Choroid plexus epithelial cell (primary cell): ENCODE measurements at regions not wholly inside any gene's neighbourhood (a gene's known extent, or its start where the extent isn't known, plus 50 kb on each side); places are given as distances from the start of the nearest gene placed in this dataset.

Source experiments
- DNase-seq: peaks from one replicate; pipeline ENCODE4 v3.0.0-alpha.2; 2010; ENCODE audit warnings: low read depth
- H3K4me3 ChIP-seq: 2 replicates; pipeline ENCODE4 v1.5.1; 2011; ENCODE audit warnings: low read depth, mild to moderate bottlenecking, control low read depth, low read length, moderate library complexity
- TF ChIP-seq, protein P1 (sequence below): conservative IDR thresholded peaks from 2 replicates; pipeline ENCODE4 v1.5.1; 2011; ENCODE audit warnings: low read depth, mild to moderate bottlenecking, control low read depth, inconsistent platforms, low read length, moderate library complexity

DNA sequence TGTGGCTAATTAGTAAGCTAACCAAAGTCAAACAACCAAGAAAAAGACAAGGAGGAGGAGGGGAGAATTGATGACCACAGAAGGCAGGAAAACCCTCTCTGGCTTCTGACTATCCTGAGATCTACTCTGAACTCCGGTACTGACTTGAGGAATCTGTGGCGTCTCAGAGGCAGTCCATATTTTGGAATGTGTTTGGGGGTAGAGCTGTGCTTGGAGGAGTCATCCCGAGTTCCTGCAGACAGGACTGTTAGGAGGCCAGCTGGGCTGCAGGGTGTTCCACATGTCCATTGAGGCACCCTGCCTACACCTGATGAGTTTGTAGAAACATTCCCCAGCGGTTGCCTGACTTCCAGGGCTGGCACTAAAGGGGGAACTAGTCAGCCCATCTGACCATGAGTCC, 91.6 kb downstream of the PLCE1 start:
- DNase-seq = no peak
- no peak overlapping the region for H3K4me3 ChIP-seq
- TF ChIP-seq, protein P1, sequence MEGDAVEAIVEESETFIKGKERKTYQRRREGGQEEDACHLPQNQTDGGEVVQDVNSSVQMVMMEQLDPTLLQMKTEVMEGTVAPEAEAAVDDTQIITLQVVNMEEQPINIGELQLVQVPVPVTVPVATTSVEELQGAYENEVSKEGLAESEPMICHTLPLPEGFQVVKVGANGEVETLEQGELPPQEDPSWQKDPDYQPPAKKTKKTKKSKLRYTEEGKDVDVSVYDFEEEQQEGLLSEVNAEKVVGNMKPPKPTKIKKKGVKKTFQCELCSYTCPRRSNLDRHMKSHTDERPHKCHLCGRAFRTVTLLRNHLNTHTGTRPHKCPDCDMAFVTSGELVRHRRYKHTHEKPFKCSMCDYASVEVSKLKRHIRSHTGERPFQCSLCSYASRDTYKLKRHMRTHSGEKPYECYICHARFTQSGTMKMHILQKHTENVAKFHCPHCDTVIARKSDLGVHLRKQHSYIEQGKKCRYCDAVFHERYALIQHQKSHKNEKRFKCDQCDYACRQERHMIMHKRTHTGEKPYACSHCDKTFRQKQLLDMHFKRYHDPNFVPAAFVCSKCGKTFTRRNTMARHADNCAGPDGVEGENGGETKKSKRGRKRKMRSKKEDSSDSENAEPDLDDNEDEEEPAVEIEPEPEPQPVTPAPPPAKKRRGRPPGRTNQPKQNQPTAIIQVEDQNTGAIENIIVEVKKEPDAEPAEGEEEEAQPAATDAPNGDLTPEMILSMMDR = no peak

DNA sequence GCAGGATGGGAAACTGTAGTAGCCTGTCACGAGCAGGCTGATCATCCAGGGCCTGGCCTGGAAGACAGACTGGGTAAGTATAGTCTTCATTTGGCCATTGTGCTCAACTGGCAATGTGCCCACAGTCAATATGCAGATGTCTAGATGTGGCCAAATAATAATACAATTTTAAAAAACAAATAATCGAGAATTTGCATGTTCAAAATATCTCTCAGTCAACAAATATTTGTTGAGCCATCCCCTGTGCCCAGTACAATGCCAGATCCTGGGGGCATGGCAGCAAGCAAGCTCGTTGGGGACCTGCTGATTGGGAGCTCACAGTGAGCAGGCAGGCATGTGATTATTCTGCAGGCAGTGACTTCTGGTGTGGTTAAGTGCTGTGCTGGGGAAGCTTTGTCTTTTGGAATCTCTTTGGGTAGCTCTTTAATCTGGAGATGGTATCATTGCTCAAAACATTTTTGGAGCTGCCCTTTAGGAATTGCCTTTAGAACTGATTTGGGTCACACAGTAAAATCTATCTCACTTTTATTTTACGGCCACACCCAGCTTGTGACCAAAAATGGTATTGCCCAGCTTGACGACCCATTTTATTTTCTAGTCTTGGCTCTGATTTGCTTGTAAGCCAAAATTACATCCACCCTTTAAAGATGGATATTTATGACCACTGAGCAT, 92.2 kb downstream of the PLCE1 start:
- H3K4me3 ChIP-seq = no peak overlapping the region
- TF ChIP-seq, protein P1 = no peak
- DNase-seq = no peak

DNA sequence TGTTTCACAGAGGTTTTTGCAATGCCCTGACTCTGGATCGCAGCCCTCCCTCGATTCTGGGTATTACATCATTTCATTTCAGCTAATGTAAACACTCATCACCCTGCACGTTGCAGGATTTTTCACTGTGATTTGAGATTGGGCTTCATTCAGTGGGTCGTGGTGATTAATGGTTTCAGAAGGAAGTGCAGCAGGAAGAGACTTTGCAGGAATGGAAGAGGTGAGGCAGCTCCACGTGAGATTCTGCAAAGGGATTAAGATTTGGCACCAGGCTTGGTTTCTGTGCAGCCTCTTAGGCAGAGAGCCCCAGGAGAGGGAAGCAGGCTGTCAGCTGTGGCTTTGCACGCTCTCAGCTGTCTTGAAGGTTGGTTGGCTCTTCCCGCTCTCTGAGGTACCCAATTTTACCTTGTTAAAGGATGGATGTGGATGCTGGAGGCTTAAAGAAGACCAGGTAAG, 95.2 kb downstream of the PLCE1 start:
- peak; percentile 67 for DNase-seq
- TF ChIP-seq, protein P1 = no peak
- H3K4me3 ChIP-seq = peak overlapping the region; percentile 6

DNA sequence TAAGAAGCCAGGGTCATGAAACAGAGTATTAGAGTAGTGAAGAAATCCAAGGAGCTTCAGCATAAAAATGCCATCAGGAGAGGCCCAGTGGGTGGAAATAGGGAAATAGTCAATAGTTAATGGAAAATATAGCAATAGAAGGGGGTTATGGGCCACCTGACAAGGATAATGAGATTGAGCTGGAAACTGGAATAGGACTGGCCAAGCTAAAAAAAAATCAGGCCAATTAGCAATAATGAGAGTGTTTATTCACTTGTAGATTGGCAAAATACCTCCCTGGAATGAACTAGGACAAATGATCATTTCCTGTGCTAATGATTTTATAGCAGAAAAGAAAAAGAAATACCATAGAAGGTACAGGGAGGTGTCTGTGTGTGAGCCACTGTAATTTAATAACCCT, 97.9 kb downstream of the PLCE1 start:
- H3K4me3 ChIP-seq = no peak overlapping the region
- DNase-seq = no peak
- TF ChIP-seq, protein P1 = no peak

DNA sequence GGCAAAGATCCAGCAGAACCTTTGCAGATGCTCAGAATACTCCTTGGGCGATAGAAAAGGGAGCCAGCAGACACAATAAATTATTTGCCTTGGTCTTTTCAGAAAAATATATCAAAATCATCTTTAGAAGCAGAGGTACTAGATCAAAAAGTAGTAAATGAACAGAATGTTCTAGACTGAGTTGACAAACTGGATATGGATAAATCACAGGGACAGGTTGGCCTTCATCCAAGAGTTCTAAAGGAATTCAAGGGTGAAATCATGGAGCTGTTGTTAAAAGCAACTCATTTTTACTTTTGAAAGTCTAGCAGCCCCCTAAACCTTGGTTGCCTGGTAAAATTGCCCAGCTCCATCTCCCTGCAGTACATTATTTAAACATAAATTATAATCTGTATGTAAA, 99.1 kb downstream of the PLCE1 start:
- TF ChIP-seq, protein P1 = no peak
- peak; percentile 61 for DNase-seq
- H3K4me3 ChIP-seq = no peak overlapping the region

DNA sequence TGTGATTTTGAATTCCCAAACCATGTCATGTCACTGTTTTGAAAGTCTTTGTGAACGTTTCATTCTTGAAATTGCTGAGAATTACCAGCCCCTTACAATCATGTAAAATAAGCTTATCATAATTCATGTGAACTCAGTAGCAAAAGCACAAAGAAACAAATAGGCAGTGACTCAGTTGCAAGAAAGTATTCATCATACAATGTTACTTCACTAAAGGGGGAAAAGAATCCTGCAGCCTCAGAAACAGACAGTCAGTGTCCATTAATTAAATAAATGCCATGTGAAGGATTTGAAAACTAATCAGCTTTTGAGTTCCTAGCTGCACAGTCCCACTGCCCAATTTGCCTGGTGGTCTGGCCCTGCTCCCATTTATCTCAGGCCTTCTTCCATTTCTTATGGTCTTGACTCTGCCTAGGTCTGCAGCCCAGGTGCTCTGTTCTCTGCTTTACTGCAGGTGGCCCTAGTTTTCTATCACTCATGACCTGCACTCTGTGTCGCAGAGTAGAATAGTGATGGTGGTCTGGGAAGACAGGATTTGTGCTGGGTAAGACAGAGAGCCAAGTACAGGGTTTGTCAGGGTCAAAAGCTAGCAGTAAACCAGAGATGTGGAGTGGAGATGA, 99.7 kb downstream of the PLCE1 start:
- peak; percentile 32 for DNase-seq
- TF ChIP-seq, protein P1 = no peak
- no peak overlapping the region for H3K4me3 ChIP-seq

DNA sequence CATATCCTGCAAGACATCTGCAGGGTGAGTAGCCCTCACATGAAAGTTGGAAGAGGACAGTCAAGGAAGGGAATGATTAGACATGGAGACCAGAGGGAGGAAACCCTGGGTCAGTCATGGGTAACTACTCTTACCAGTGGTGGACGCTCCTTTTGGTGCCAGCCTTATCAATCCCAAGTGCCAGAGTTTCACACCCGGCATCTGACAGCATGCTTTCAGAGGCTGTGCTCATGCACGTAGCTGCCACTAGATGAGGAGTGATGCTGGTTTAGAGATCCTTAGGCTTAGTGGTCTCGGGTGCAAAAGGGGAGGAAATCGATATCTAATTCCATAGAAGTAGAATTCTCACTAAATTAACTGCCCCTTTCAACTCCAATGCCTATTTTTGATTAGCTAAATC, 100.8 kb downstream of the PLCE1 start:
- no peak overlapping the region for H3K4me3 ChIP-seq
- no peak for DNase-seq
- TF ChIP-seq, protein P1 = no peak
